HG03571 (cell line): ENCODE measurements at regions not wholly inside any gene's neighbourhood (a gene's known extent, or its start where the extent isn't known, plus 50 kb on each side); places are given as distances from the start of the nearest gene placed in this dataset.
A peak's percentile ranks its signal among the peaks of the same experiment; 100 is the strongest.
"Not testable (repeated sequence)": the region's sequence is repeated elsewhere in the genome, so short reads cannot be mapped to it uniquely, and the experiment has no call there.

Experiments used
- ATAC-seq: cut with Tn5 transposase; IDR thresholded peaks from one replicate; pipeline ENCODE4 v1.9.1; 2021; ENCODE audit not compliant: unreplicated experiment

DNA sequence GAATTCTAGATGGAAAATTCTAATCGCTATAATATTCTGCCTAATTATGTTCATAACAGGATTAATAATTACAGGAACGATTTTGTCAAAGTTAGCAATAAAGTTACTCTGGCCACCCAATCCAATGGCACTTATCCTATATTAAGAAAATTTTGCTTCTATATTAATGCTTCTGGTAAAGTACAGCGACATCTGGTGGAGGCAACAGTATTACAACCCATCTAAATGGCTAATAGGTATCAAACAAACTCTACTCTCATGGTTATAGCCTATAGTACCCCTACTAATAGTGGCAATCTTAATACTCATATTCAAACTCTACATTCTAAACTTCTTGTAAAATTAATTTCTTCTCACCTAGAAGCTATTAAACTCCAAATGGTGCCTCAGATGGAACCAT lies 1084.7 kb upstream of the LRRTM1 start:
- ATAC-seq, result no peak

DNA sequence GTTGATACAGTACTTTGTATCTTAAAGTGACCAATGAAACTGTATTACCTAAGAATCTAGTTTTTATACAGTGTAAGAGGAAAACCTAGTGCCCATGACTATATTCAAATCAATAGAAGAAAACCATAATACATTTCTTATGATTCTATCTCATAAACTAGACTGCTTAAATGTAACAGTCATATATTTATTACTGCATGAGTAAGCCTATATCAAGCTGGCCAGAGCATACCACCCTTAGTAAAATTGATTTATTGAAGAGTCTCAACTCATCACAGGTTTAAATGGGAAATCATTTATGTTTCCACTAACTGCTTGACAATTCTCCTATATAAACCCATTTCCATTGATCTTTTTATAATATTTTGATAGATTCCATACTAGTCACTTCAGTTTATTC lies 1059.2 kb upstream of the LRRTM1 start:
- no peak for ATAC-seq

DNA sequence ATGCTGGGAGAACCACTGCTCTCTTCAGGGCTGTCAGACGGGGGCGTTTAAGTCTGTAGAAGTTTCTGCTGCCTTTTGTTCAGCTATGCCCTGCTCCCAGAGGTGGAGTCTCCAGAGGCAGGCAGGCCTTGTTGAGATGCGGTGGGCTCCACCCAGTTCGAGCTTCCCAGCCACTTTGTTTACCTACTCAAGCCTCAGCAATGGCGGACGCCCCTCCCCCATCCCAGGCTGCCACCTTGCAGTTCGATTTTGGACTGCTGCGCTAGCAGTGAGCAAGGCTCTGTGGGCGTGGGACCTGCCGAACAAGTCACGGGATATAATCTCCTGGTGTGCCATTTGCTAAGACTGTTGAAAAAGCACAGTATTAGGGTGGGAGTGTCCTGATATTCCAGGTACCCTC lies 1057.9 kb upstream of the LRRTM1 start:
- not testable (repeated sequence) for ATAC-seq

DNA sequence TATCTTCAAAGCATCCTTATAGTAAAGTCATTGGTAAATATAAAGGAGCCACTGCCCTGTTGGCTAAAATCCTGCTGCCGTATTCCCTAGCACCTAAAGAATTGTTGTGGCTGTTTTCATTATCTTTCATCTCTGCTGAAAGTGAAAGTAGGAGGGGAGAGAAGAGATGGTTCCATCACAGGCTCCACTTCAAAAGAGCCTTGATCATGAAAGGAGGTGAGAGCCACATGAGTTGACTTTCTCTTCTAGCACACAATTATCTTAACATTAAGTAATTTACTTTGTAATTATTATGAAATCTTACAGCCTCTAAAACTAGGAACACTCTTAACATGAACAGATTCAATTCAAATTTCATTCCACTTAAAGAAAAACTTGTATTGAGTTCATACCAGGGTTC lies 1050.9 kb upstream of the LRRTM1 start:
- no peak for ATAC-seq

DNA sequence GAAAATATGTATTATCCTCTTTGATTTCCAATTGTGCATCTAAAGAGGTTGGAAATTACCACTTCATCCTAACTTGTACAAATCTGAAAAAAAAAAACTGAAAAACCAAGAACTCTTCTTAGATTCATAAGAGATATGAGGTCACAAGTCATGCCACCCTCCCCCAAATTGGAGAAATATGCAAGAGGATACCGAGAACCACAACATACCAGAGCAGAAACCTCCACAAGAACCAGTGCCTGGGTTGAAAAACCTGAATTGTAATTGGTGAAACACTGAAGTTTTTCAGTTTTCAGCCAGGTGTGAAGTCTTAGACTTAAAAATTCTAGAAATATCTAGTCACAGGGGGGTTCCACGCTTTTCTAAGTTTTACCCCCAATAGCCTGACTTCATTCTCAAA lies 1029.5 kb upstream of the LRRTM1 start:
- no peak for ATAC-seq

DNA sequence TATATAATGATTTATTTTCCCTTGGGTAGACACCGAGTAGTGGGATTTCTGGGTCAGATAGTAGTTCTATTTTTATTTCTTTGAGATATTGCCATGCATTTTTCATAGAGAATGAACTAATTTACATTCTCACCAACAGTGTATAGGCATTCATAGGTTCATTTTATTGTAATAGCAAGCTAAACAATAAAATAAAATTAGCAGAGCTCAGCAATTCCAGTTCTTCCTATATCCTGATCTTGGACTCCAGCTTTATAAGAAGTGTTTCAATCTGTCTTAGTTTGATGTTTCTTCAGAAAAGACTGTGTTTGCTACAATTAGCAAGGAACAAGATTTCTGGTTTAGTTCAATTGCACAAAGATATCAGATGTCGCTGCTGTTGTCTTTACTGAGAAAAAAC lies 1024.4 kb upstream of the LRRTM1 start:
- no peak for ATAC-seq

DNA sequence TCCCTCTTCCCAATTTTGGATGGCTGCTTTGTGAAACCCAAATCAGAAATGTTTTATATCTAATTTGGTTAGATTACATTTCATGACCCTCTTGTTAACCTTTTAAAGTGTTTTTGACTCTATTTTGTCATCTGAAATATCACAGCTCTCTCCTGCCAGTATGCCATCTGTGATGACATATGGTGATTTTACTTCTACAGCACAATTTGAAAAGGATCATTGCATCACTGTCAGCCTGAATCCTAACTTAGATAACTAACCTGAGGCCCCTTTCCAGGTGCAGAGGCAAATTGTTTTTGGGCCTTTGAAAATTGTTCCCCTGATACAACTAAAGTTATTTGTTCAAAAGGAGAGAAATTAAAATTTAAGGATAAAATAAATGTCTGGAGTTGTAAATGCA lies 1023.4 kb upstream of the LRRTM1 start:
- no peak for ATAC-seq

DNA sequence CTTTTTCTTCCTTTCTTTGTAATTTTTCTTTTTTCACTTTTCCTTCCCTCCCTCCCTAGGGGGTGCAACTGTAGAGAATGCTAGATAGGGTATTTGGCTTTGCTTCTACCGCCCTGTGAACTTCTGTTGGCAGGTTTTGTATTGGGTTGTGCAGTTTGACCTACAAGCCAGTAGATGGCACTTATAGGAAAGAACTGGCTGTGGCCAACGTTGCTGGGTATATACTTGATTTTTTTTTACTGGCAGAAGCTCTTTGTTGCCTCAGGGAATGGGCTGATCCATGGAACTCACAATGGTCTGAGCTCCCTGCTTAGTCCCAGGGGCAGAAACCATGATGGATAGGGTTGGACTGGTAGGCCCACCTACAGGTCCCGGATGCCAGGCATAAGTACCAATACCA lies 1019.5 kb upstream of the LRRTM1 start:
- ATAC-seq, result no peak

DNA sequence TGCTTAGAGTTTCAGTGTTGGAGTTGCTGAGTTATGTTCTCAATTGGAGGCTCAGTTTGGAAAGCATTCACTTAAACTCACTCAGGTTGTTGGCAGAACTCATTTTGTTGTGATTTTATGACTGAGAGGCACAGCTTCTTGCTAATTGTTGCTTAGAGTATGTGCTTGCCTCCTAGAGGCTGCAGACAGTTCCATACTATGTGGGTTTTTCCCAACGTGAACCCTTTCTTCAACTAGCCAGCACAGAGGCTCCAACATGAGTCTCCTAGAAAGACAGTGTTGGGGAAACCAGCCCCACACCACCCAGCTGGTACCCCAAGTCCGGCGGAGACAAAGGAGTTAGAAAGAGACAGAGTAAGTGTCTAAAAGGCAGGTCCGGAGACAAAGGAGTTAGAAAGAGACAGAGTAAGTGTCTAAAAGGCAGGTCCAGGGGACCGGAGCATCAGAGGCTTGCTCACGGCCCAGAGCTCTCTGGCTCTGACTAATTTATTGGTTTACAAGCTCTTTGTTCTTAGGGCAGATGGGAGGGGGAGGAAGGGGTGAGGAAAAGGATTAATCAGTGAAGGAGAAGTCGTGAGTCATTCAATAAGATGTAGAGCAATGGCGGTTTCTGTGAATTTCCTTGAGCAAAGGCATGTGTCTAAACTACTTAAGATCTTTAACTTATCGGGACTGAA lies 999.7 kb upstream of the LRRTM1 start:
- no peak for ATAC-seq

DNA sequence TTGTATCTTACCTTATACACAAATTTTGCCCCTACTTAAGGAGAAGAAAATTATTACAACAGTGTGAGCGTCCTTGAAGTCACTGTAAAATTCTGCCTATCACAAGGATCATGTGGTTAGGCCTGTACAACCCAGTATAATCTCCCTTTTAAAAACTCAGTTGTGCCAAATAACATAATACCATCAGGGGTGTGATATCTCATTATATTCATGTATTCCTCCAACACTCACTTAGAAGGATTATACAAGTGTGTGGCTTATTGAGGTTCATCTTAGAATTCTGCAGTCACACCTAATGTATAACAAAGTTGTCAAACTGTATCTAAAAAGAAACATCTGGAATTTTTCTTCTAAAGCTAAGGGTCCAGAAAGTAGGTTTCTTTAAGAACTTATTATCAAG lies 998.8 kb upstream of the LRRTM1 start:
- ATAC-seq, result no peak

DNA sequence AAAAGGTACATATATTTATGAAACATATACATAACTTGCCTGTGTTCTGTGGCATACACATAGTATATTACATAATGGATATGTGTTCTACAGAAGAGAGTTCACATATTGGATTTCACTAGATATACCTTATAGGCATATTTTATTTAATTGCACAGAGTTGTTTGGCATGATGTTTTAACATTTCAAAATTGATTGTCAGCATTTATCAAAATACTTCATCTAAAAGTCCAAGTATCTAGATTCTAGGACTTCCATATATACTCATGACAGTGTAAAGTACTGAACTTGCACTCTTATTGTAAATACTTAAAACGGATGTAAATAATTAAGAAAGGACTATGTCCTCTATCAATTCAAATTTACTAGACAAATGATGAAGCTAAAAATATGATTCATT lies 995.3 kb upstream of the LRRTM1 start:
- no peak for ATAC-seq

DNA sequence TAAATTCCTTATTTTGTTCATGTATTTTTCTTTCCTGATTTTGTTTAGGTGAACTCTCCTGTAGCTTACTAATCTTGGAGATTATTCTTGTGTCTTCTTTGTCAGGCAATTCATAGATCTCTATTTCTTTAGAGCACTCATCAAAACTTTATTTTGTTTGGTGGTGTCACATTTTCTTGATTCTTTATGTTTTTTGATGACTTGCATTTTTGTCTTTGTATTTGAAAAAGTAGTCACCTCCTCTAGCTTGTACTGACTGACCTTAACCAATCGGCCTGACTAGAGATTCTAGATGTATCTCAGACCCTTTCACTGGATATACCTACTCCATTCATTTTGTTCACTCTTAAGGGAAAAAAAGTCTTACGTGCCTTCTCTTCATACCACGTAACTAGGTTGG lies 986.3 kb upstream of the LRRTM1 start:
- no peak for ATAC-seq

DNA sequence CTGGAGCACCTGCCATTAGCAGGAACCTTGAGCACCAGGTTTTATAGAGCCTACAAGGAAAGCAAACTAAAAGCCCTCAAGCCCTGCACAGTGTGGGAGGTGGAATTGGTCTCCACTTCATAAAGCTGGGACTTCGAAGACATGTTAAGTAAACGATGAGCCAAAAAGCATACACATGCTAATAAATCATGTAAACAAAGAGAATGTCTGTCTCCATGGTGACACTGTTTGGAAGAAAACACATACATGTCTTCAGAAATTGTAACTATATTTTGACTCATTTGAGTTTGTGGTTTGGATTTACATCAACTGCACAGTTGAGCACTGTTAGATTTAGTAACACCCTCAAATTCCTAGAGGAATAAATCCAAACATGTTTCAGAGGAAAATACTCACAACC lies 978.5 kb upstream of the LRRTM1 start:
- ATAC-seq, result no peak

DNA sequence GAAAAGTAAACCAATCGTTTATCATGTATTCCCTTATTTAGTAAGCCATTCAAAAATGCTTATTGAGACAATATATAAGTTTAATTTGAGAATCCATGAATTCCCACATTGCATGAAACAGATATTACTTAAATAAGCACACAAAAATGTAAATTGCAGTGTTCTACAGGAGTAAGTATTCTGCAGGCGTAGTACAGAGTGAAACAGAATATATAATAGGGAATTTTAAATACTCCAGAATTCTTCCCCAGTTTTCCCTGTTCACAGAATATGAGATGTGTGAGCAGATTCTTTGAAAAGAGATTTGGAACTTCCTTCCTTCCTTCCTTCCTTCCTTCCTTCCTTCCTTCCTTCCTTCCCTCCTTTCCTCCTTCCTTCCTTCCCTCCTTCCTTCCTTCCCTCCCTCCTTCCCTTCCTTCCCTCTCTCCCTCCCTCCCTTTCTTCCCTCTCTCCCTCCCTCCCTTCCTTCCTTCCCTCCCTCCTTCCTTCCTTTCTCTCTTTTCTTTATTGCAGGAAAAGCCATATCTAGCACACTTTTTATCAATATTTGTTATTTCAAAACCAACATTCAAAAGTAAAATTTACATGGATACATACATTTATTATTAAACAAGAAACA lies 977.7 kb upstream of the LRRTM1 start:
- ATAC-seq, result no peak

DNA sequence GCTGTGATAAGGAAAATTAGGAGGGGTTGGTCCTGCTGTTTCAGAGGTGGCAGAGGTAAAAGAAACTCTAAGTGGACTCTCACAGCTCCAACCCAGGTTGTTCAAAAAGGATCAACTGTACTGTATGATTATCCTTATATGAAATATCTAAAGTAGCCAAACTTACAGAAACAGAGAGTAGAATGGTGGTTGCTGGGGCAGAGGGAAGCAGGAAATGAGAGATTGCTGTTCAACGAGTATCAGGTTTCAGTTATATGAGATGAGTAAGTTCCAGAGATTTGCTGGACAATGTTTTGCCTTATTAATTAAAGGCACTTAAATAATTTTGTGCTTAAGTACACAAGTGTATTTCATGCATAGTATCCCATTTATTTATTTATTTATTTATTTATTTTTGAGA lies 972.0 kb upstream of the LRRTM1 start:
- ATAC-seq, result no peak

DNA sequence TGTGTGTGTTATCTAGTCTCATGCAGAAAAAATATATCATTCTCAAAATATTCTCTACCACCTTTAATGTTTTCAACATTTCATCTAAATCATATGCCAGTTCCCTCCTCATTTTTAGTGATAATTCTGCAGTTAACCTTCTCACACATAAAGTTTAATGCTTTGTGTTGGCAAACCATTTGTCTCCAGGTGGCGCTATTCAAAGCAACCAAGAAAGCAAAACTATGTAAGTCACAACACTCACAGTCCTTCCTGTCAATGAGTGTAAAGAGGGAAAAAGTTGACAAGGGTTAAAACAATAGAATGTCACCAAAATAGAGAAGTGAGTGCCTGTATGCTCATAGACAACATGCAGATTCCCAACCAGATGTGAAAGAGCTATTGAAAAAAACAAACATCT lies 961.6 kb upstream of the LRRTM1 start:
- no peak for ATAC-seq

DNA sequence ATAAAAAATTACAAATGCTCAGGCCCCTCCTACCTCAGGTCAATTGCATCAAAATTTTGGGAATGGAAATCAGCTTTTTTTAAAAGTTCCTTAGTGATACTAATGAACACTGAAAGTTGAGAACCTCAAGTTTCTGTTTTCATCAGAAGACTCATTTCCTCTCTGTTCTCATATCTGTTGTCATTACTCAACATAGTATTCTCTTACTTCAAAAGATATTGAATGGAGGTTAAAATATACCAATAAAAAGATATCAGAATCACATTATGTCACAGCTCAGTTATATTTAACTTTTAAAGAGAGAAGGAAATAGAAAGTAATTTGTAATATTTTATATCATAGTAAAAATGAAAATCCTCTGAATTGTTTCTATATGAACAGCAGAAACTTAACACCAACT lies 959.4 kb upstream of the LRRTM1 start:
- no peak for ATAC-seq

DNA sequence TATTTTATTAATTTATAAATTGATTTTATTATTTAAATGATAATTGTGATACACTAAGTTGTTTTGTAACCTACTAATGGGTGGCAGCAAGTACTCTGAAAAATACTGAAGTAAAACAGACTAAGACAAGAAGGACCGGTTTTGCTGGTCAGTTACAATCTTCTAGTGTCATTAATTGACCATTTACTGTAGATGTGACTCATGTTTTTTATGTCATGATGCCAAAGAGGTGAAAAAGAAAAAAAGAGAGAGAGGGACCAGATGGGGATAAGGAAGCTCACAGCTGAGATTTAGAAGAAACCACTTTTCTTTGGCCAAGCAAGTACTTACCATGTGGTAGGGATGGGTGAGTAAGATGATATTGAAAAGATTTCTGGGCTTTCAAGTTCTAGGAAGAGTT lies 955.8 kb upstream of the LRRTM1 start:
- ATAC-seq, result no peak

DNA sequence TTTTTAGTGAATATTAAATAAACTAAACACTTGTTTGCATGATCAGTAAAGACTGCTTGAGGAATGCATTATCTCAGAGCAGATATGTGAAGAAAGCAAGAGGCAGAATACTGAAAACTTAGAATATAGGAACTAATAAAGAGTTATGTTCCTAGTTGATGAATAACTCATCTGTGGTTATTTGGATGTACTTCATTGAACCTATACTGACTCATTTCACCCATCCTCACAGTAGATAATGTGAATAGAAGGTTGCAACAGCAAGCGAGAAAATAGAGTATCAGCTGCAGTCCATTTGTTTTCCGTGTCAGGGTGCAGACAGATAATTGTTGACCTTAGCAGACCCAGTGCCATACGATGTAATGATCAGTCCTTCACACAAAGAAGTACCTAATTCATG lies 945.7 kb upstream of the LRRTM1 start:
- ATAC-seq, result peak; percentile 53

DNA sequence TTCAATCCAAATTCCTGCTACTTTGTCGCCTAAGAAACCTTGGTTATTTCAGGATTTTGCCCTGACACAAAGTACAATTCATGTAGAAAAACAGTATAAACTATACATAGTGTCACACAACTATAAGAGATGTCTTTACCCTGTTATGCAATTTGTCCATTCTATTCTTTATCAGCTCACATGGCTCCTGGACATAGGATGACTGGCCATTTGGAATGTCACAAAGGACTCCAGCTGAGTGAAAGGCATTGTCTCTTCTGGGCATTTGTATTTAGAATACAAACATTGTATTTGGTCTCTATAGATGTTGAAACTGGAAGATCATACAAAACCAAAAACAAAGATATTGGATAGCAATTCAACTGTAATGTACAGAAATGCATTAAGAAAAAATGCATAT lies 944.6 kb upstream of the LRRTM1 start:
- no peak for ATAC-seq

DNA sequence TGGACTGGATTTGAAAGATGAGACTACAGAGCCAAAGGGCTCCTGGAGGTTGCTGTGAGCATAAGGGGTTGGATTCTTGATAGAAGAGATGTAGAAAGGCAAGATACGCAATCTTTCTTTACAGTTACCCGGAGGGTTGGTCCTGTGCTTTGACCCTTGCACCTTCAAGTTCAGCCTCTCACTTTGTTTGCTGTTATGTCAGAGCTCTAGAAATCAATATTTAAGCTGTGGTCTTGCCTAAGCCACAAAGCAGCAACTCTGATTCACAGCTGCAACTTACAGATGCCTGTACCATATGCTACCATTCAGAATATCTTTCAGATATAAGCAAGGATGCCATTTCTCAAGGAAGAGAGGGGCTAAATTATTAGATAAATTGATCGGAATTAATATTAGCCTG lies 943.1 kb upstream of the LRRTM1 start:
- no peak for ATAC-seq

DNA sequence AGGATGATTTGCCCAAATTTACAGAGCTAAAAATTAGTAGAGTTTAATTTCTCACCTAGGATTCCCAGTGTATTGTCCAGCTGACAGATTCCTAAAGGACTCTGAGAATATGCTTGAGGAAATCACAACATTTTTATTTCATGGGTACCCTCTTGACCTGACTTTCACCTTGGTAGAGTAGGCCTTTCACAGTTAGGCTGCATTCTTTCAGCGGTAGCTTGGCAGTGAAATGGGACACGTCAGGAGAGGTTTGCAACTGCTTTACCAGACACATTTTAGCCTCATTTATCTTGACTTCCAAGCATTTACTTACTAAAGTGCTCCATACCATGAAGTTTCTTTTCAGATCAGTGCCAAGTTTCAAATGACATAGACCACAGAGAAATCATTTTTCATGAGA lies 937.9 kb upstream of the LRRTM1 start:
- no peak for ATAC-seq

DNA sequence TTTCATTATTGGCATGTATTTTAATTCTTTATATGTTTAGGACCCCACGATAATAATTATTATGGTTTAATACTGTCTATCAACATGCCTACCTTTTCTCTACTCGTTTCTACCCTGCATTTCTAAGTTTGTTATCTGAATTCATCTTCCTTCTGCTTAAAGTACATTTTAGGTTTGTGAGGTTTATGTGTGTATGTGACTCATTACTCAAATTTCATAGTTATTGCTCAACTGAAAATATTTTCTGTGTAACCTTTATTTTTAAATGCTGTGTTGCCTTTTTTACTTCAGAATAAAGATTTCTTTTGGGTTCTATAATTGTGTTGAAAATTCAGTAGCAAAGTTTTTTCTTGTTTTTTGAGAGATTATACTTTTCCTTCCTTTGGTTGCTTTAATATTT lies 933.9 kb upstream of the LRRTM1 start:
- ATAC-seq, result no peak
